HepG2 (cell line): ENCODE measurements at regions not wholly inside any gene's neighbourhood (a gene's known extent, or its start where the extent isn't known, plus 50 kb on each side); places are given as distances from the start of the nearest gene placed in this dataset.

ENCODE experiments used
- CTCF ChIP-seq: sonication (generic); formaldehyde crosslinking; IDR thresholded peaks from 2 replicates; pipeline ENCODE4 v1.5.0; 2020; ENCODE audit warnings: mild to moderate bottlenecking, missing genetic modification reagents, moderate library complexity
- FOXK2 ChIP-seq: fragments of 450-650 bp; IDR thresholded peaks from 2 replicates; pipeline ENCODE4 v1.6.1; 2016
- JDP2 ChIP-seq: sonication (generic); formaldehyde crosslinking; IDR thresholded peaks from 2 replicates; pipeline ENCODE4 v1.8.1; 2022; ENCODE audit warnings: missing genetic modification reagents, borderline replicate concordance
- MAX ChIP-seq: IDR thresholded peaks from 2 replicates; pipeline ENCODE4 v1.6.1; 2012; ENCODE audit warnings: inconsistent platforms
- POLR2AphosphoS5 ChIP-seq: IDR thresholded peaks from 2 replicates; pipeline ENCODE4 v1.6.1; 2012; ENCODE audit warnings: low read depth, low read length
- SNRNP70 ChIP-seq: fragments of 200-400 bp; formaldehyde crosslinking; IDR thresholded peaks from 2 replicates; pipeline ENCODE4 v1.6.1; 2017; ENCODE audit warnings: mild to moderate bottlenecking, low read depth, low read length, moderate library complexity
- TCF12 ChIP-seq, 2 experiments: fragments of 450-650 bp in 1 of 2; sonication (generic) in 1 of 2; formaldehyde crosslinking in 1 of 2; IDR thresholded peaks; 2 replicates each; pipeline versions ENCODE4 v1.6.1 to v1.8.0; 2017 to 2022; ENCODE audit warnings: antibody characterized with exemption in 1 of 2, mild to moderate bottlenecking in 1 of 2, missing genetic modification reagents in 1 of 2, moderate library complexity in 1 of 2
- ZFP82 ChIP-seq: sonication (generic); formaldehyde crosslinking; IDR thresholded peaks from 2 replicates; pipeline ENCODE4 v1.5.1; 2020; ENCODE audit warnings: mild to moderate bottlenecking, missing genetic modification reagents, borderline replicate concordance
- ZNF362 ChIP-seq: sonication (generic); formaldehyde crosslinking; IDR thresholded peaks from 2 replicates; pipeline ENCODE4 v1.4.0; 2020; ENCODE audit warnings: missing genetic modification reagents, mild to moderate bottlenecking, borderline replicate concordance
- ZNF530 ChIP-seq: sonication (generic); formaldehyde crosslinking; IDR thresholded peaks from 2 replicates; pipeline ENCODE4 v1.5.0; 2020; ENCODE audit warnings: low read depth, mild to moderate bottlenecking, missing genetic modification reagents
- ZNF563 ChIP-seq: sonication (generic); formaldehyde crosslinking; IDR thresholded peaks from 2 replicates; pipeline ENCODE4 v1.8.0; 2022; ENCODE audit warnings: mild to moderate bottlenecking, moderate library complexity, missing genetic modification reagents
- TF ChIP-seq, protein P1 (sequence below), 2 experiments: sonication (generic) in 1 of 2; formaldehyde crosslinking in 1 of 2; IDR thresholded peaks; 2 replicates each; pipeline versions ENCODE4 v1.6.1 to v1.9.0; 2014 to 2022; ENCODE audit warnings: antibody characterized with exemption in 1 of 2, borderline replicate concordance in 1 of 2, inconsistent platforms in 1 of 2, low read depth in 1 of 2, missing genetic modification reagents in 1 of 2
- TF ChIP-seq, protein P2 (sequence below): sonication (generic); formaldehyde crosslinking; IDR thresholded peaks from 2 replicates; pipeline ENCODE4 v1.4.0; 2020; ENCODE audit warnings: missing genetic modification reagents

DNA sequence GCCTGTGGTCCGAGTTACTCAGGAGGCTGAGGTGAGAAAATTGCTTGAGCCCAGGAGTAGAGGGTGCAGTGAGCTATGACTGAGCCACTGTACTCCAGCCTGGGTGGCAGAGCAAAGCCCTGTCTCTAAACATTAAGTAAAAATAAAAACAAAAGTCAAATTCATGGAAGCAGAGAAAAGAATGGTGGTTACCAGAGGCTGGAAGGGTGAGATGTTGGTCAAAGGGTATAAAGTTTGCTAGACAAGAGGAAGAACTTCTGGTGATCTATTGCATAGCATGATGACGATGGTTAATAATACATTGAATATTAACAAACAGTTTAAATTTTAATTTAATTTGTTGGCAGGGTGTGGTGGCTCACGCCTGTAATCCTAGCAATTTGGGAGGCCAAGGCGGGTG, 68.1 kb downstream of the CRPPA start:
- no peak for TF ChIP-seq JDP2 (CRISPR knock-in tag)
- no peak for TF ChIP-seq ZNF530 (CRISPR knock-in tag)
- no peak for TF ChIP-seq SNRNP70
- TF ChIP-seq FOXK2, result no peak
- TF ChIP-seq, protein P1, sequence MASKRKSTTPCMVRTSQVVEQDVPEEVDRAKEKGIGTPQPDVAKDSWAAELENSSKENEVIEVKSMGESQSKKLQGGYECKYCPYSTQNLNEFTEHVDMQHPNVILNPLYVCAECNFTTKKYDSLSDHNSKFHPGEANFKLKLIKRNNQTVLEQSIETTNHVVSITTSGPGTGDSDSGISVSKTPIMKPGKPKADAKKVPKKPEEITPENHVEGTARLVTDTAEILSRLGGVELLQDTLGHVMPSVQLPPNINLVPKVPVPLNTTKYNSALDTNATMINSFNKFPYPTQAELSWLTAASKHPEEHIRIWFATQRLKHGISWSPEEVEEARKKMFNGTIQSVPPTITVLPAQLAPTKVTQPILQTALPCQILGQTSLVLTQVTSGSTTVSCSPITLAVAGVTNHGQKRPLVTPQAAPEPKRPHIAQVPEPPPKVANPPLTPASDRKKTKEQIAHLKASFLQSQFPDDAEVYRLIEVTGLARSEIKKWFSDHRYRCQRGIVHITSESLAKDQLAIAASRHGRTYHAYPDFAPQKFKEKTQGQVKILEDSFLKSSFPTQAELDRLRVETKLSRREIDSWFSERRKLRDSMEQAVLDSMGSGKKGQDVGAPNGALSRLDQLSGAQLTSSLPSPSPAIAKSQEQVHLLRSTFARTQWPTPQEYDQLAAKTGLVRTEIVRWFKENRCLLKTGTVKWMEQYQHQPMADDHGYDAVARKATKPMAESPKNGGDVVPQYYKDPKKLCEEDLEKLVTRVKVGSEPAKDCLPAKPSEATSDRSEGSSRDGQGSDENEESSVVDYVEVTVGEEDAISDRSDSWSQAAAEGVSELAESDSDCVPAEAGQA (IDR thresholded peaks at IDR 0.05; ENCODE audit: low read depth), result no peak
- TF ChIP-seq, protein P1 (CRISPR knock-in tag; IDR thresholded peaks at IDR 0.05; ENCODE audit: borderline replicate concordance), result no peak
- no peak for TF ChIP-seq CTCF (CRISPR knock-in tag)
- TF ChIP-seq MAX, result no peak
- no peak for TF ChIP-seq ZNF563 (CRISPR knock-in tag)
- no peak for TF ChIP-seq POLR2AphosphoS5
- TF ChIP-seq ZNF362 (CRISPR knock-in tag), result no peak
- TF ChIP-seq, protein P2, sequence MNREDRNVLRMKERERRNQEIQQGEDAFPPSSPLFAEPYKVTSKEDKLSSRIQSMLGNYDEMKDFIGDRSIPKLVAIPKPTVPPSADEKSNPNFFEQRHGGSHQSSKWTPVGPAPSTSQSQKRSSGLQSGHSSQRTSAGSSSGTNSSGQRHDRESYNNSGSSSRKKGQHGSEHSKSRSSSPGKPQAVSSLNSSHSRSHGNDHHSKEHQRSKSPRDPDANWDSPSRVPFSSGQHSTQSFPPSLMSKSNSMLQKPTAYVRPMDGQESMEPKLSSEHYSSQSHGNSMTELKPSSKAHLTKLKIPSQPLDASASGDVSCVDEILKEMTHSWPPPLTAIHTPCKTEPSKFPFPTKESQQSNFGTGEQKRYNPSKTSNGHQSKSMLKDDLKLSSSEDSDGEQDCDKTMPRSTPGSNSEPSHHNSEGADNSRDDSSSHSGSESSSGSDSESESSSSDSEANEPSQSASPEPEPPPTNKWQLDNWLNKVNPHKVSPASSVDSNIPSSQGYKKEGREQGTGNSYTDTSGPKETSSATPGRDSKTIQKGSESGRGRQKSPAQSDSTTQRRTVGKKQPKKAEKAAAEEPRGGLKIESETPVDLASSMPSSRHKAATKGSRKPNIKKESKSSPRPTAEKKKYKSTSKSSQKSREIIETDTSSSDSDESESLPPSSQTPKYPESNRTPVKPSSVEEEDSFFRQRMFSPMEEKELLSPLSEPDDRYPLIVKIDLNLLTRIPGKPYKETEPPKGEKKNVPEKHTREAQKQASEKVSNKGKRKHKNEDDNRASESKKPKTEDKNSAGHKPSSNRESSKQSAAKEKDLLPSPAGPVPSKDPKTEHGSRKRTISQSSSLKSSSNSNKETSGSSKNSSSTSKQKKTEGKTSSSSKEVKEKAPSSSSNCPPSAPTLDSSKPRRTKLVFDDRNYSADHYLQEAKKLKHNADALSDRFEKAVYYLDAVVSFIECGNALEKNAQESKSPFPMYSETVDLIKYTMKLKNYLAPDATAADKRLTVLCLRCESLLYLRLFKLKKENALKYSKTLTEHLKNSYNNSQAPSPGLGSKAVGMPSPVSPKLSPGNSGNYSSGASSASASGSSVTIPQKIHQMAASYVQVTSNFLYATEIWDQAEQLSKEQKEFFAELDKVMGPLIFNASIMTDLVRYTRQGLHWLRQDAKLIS (CRISPR knock-in tag), result no peak
- no peak for TF ChIP-seq TCF12 (IDR thresholded peaks at IDR 0.05)
- no peak for TF ChIP-seq TCF12 (CRISPR knock-in tag; IDR thresholded peaks at IDR 0.05)
- no peak for TF ChIP-seq ZFP82
